ENCODE measurements at regions not wholly inside any gene's neighbourhood (a gene's known extent, or its start where the extent isn't known, plus 50 kb on each side); places are given as distances from the start of the nearest gene placed in this dataset.

DNA sequence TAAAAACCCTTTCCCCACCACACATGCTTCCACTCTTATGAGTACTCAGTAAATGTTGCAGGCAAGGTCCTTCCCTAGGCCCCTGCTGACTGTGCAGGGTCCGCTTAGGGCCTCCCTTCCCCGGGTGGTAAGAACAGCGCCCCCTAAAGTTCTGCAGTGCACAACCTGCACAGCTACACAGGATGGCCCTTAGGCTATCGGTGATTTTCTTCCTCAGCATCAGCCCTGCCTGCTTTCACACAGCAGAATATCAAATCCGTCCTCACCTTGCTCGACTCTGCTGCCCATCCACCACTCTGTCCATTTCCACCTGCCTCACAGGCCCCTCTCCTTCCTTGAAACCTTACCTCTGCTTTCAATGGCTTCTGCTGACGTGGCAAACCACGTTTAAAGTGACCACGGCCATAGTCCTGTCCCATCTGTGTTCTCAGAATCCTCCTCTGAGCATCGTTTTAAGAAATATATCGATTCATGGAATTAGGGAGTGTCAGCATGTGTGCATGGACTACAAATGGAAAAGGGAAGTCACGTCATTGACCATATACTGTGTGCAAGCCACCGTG is 51.4 kb upstream of the TMEM132E start:
- Histone ChIP-seq H3K4me3 (ENCODE audit: low read depth, low read length) (no peak overlapping the region), H3K27me3 (ENCODE audit: control insufficient read depth, insufficient read depth, low read length) (no peaks in the 10 kb centered on the region), H3K36me3 (ENCODE audit: control insufficient read depth, insufficient read depth, low read length) (no peaks in the 10 kb centered on the region)
- TF ChIP-seq, protein P1, sequence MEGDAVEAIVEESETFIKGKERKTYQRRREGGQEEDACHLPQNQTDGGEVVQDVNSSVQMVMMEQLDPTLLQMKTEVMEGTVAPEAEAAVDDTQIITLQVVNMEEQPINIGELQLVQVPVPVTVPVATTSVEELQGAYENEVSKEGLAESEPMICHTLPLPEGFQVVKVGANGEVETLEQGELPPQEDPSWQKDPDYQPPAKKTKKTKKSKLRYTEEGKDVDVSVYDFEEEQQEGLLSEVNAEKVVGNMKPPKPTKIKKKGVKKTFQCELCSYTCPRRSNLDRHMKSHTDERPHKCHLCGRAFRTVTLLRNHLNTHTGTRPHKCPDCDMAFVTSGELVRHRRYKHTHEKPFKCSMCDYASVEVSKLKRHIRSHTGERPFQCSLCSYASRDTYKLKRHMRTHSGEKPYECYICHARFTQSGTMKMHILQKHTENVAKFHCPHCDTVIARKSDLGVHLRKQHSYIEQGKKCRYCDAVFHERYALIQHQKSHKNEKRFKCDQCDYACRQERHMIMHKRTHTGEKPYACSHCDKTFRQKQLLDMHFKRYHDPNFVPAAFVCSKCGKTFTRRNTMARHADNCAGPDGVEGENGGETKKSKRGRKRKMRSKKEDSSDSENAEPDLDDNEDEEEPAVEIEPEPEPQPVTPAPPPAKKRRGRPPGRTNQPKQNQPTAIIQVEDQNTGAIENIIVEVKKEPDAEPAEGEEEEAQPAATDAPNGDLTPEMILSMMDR (IDR thresholded peaks at IDR 0.05; ENCODE audit: insufficient read depth, low read length, poor library complexity, severe bottlenecking), result no peak
- DNase-seq (ENCODE audit: low read depth), result no peak

DNA sequence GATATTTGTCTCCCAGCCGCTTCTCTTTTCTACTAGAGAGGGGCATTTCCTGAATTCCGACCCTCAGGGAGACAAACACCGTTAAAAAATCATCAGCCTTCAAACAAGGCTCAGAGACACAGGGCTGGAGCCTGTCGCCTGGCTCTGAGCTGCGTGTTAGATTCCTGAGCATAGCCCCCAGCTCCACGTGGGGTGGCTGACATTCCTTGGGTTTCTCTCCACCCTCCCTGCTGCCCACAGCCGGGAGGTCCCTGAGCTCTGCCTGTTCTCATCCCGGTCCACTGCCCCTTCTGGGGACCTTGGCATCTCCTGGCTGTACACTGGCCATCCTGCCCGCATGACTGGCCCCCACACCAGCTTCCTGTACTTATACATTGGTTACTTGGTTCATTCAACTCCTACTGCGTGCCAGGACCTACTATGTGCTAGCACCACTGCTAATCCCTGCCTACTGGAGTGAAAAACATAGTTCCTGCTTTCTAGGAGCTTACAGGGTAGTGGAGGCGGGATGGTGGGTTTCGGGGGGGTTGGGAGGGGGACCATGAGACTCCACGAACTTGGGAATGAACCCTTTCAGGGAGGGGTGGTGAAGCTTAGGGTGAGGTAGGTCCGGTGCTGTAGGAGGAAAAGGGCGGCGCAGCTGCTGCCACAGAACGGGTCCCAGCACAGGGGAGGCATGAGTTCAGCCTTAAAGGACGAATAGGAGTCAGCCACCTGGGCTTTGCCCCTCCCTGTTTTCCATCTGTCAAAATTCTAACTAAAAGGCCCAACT is 52.1 kb upstream of the TMEM132E start:
- no peak for DNase-seq (ENCODE audit: low read depth)
- TF ChIP-seq, protein P1 (IDR thresholded peaks at IDR 0.05; ENCODE audit: insufficient read depth, low read length, poor library complexity, severe bottlenecking), result no peak
- Histone ChIP-seq H3K4me3 (ENCODE audit: low read depth, low read length) (no peak overlapping the region), H3K36me3 (ENCODE audit: control insufficient read depth, insufficient read depth, low read length) (no peaks in the 10 kb centered on the region), H3K27me3 (ENCODE audit: control insufficient read depth, insufficient read depth, low read length) (no peaks in the 10 kb centered on the region)

DNA sequence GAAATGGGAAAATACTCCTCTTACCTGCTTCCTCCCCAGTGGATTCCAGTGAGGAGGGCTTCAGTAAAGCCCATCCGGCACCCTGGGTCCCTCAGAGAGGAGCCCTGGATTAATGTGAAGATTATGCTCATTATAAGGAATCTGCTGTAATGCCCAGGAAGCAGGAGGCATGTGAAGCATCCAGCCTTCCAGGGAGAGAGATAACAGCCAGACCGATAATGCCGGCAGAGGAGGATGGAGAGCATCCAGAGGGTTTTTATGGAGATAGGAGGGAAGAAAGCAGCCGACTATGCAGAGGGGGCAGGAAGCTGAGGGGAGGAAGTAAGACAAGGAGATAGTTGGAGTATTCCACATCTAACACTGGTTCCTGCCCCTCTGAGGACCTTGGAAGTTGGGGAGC is 53.7 kb upstream of the TMEM132E start:
- Histone ChIP-seq H3K36me3 (ENCODE audit: control insufficient read depth, insufficient read depth, low read length) (no peaks in the 10 kb centered on the region), H3K4me3 (ENCODE audit: low read depth, low read length) (no peak overlapping the region), H3K27me3 (ENCODE audit: control insufficient read depth, insufficient read depth, low read length) (no peaks in the 10 kb centered on the region)
- TF ChIP-seq, protein P1 (IDR thresholded peaks at IDR 0.05; ENCODE audit: insufficient read depth, low read length, poor library complexity, severe bottlenecking), result no peak
- no peak for DNase-seq (ENCODE audit: low read depth)

DNA sequence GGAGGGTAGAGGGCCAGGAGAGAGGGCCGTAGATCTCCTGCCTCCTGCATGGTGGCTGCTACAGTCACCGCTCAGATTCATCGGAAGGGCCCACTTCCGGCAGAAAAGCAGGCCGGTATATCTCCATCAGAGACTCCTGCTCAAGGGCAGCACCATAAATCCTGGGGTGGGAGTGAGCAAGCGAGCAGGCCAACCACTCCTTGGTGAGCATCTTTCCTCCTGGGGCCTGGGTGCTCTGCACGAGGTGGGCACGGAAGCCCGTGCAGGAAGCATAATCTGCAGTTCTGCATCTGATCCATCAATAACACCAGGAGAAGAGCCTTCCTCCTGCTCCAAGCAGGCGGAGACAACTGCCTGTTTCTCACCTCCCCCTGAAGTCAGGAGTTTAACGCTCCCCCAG is 57.4 kb upstream of the TMEM132E start:
- Histone ChIP-seq H3K36me3 (ENCODE audit: control insufficient read depth, insufficient read depth, low read length) (no peaks in the 10 kb centered on the region), H3K27me3 (ENCODE audit: control insufficient read depth, insufficient read depth, low read length) (no peaks in the 10 kb centered on the region), H3K4me3 (ENCODE audit: low read depth, low read length) (no peak overlapping the region)
- no peak for DNase-seq (ENCODE audit: low read depth)
- TF ChIP-seq, protein P1 (IDR thresholded peaks at IDR 0.05; ENCODE audit: insufficient read depth, low read length, poor library complexity, severe bottlenecking), result no peak

DNA sequence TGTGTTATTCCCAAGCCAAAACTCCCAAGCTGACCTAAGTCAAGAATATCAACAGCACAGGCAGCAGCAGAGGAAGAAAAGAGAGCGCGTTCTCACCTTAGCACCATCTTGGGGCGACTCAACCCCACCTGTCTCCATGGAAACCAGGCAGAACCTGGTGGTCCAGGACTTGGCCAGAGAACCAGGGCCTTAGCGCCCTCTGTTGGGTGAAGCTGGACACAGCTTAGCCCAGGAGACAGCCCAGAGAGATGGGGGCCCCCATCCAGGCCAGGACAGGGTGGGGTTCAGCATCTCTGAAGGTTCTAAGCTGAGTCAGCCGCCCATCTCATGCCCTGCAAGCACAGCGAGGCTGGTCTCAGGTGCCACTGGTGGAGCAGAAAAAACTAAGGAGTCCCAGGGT is 60.1 kb upstream of the TMEM132E start:
- Histone ChIP-seq H3K4me3 (ENCODE audit: low read depth, low read length) (no peak overlapping the region), H3K27me3 (ENCODE audit: control insufficient read depth, insufficient read depth, low read length) (no peaks in the 10 kb centered on the region), H3K36me3 (ENCODE audit: control insufficient read depth, insufficient read depth, low read length) (no peaks in the 10 kb centered on the region)
- TF ChIP-seq, protein P1 (IDR thresholded peaks at IDR 0.05; ENCODE audit: insufficient read depth, low read length, poor library complexity, severe bottlenecking), result peak; percentile 31
- no peak for DNase-seq (ENCODE audit: low read depth)

DNA sequence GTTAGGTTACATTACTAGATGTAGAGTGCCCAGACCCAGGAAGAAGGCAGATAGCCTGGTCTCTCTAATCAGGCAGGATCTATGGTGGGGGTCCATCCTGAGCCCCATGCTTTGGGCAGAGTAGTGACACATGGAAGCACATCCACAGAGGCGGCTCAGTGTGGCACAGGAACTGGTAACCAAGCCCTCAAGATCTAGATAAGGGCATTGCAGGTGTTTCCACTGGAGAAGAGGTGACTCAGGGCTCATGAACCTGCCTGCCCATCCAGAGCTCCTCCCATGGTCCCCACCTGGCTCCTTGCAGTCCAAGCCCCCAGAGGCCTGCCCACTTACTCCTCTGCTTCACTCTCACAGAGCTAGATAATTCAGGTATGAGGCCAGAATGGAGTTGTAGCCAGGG is 62.0 kb upstream of the TMEM132E start:
- H3K27me3 ChIP-seq (ENCODE audit: control insufficient read depth, insufficient read depth, low read length), result no peaks in the 10 kb centered on the region
- no peak overlapping the region for H3K4me3 ChIP-seq (ENCODE audit: low read depth, low read length)
- no peak for DNase-seq (ENCODE audit: low read depth)
- TF ChIP-seq, protein P1 (IDR thresholded peaks at IDR 0.05; ENCODE audit: insufficient read depth, low read length, poor library complexity, severe bottlenecking), result no peak
- H3K36me3 ChIP-seq (ENCODE audit: control insufficient read depth, insufficient read depth, low read length), result no peaks in the 10 kb centered on the region

All from kidney epithelial cell (primary cell).